GM12878 (cell line): ENCODE measurements at regions not wholly inside any gene's neighbourhood (a gene's known extent, or its start where the extent isn't known, plus 50 kb on each side); places are given as distances from the start of the nearest gene placed in this dataset.

Source experiments
- CTCF ChIP-seq, 3 experiments: IDR thresholded peaks in 2 of 3; conservative IDR thresholded peaks in 1 of 3; 2 replicates each; pipeline ENCODE4 v1.5.1; 2011; ENCODE audit warnings: low read depth in 3 of 3, low read length in 3 of 3, mild to moderate bottlenecking in 3 of 3, control low read depth in 2 of 3, moderate library complexity in 2 of 3, inconsistent platforms in 1 of 3, mixed read lengths in 1 of 3; ENCODE audit not compliant: control insufficient read depth in 2 of 3, insufficient read depth in 1 of 3; ENCODE audit errors: extremely low read depth in 1 of 3
- IRF5 ChIP-seq: fragments of 450-650 bp; IDR thresholded peaks from 2 replicates; pipeline ENCODE4 v1.6.1; 2017; ENCODE audit warnings: borderline replicate concordance
- NFIC ChIP-seq: IDR thresholded peaks from 2 replicates; pipeline ENCODE4 v1.6.1; 2012; ENCODE audit warnings: low read depth, mild to moderate bottlenecking, inconsistent platforms, low read length, moderate library complexity
- NR2F1 ChIP-seq: fragments of 450-650 bp; conservative IDR thresholded peaks from 2 replicates; pipeline ENCODE4 v1.6.1; 2017; ENCODE audit warnings: mild to moderate bottlenecking
- POLR2A ChIP-seq: IDR thresholded peaks from 2 replicates; pipeline ENCODE4 v1.6.1; 2011; ENCODE audit warnings: low read depth, mild to moderate bottlenecking, low read length
- POU2F2 ChIP-seq: IDR thresholded peaks from 3 replicates; pipeline ENCODE4 v1.6.1; 2011; ENCODE audit warnings: low read depth, mild to moderate bottlenecking, low read length, borderline replicate concordance
- RELA ChIP-seq: fragments of 450-650 bp; IDR thresholded peaks from 2 replicates; pipeline ENCODE4 v1.8.0; 2014; ENCODE audit warnings: borderline replicate concordance; ENCODE audit not compliant: partially characterized antibody
- SMC3 ChIP-seq: IDR thresholded peaks from 2 replicates; pipeline ENCODE4 v1.6.1; 2011; ENCODE audit warnings: low read length, improper control_type of control experiment, borderline replicate concordance
- TCF7 ChIP-seq: IDR thresholded peaks from 2 replicates; pipeline ENCODE4 v1.6.1; 2014; ENCODE audit warnings: antibody characterized with exemption, borderline replicate concordance
- ZZZ3 ChIP-seq: IDR thresholded peaks from 2 replicates; pipeline ENCODE4 v1.6.1; 2011; ENCODE audit warnings: low read depth; ENCODE audit not compliant: control insufficient read depth, insufficient read length
- TF ChIP-seq, protein P1 (sequence below): IDR thresholded peaks from 2 replicates; pipeline ENCODE4 v1.6.1; 2012; ENCODE audit warnings: low read depth, low read length, improper control_type of control experiment

DNA sequence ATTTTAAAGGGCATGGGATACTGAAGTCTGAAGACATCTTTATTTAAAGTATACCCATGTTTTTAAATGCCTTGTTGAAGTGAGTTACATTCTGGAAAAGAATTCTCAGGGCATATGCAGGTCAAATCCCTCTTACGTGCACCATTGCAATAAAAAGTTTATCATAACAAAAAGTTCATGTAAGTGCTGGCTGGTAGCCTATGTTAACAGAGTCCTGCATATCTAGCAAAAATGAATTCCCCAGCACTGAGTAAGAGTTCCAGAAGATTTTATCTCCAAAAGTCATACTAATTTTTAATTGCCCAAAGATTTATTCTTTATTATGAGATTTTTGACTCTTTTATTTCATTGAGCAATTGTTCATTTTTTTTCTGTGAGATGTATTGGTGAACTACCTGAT lies 104.7 kb upstream of the ROBO1 start:
- TF ChIP-seq RELA (no peak), NR2F1 (no peak), IRF5 (no peak), TCF7 (no peak), SMC3 (no peak), ZZZ3 (no peak), POLR2A (no peak), POU2F2 (no peak), CTCF (IDR thresholded peaks at IDR 0.05 in 2 of 3, conservative IDR thresholded peaks at IDR 0.05 in 1 of 3; ENCODE audit: control insufficient read depth in 2 of 3, extremely low read depth in 1 of 3, insufficient read depth in 1 of 3, low read depth in 3 of 3, low read length in 3 of 3) (no peak), NFIC (no peak)
- TF ChIP-seq, protein P1, sequence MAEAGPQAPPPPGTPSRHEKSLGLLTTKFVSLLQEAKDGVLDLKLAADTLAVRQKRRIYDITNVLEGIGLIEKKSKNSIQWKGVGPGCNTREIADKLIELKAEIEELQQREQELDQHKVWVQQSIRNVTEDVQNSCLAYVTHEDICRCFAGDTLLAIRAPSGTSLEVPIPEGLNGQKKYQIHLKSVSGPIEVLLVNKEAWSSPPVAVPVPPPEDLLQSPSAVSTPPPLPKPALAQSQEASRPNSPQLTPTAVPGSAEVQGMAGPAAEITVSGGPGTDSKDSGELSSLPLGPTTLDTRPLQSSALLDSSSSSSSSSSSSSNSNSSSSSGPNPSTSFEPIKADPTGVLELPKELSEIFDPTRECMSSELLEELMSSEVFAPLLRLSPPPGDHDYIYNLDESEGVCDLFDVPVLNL: no peak
